Endothelial cell of umbilical vein (primary cell): ENCODE measurements at regions not wholly inside any gene's neighbourhood (a gene's known extent, or its start where the extent isn't known, plus 50 kb on each side); places are given as distances from the start of the nearest gene placed in this dataset.

Source experiments
- CTCF ChIP-seq, 2 donors: IDR thresholded peaks; 1 replicate in 1 of 2; 2 replicates in 1 of 2; pipeline ENCODE4 v1.5.1; 2011; ENCODE audit warnings: low read length in 2 of 2, mild to moderate bottlenecking in 2 of 2, moderate library complexity in 2 of 2, control low read depth in 1 of 2, inconsistent platforms in 1 of 2, low read depth in 1 of 2; ENCODE audit not compliant: insufficient read depth in 1 of 2; ENCODE audit errors: extremely low read depth in 1 of 2
- EZH2 ChIP-seq: IDR thresholded peaks from 2 replicates; pipeline ENCODE4 v1.6.1; 2012; ENCODE audit warnings: borderline replicate concordance, low read depth, mild to moderate bottlenecking, moderate library complexity, low read length, inconsistent platforms; ENCODE audit not compliant: severe bottlenecking
- FOS ChIP-seq: IDR thresholded peaks from 2 replicates; pipeline ENCODE4 v1.6.1; 2011; ENCODE audit warnings: mild to moderate bottlenecking, low read length, moderate library complexity, borderline replicate concordance; ENCODE audit not compliant: insufficient read depth
- GATA2 ChIP-seq: IDR thresholded peaks from 2 replicates; pipeline ENCODE4 v1.7.0; 2011; ENCODE audit warnings: low read depth, mild to moderate bottlenecking, moderate library complexity, mixed read lengths, low read length; ENCODE audit not compliant: insufficient read length, insufficient read depth
- JUN ChIP-seq: IDR thresholded peaks from 2 replicates; pipeline ENCODE4 v1.6.1; 2011; ENCODE audit warnings: borderline replicate concordance, low read depth; ENCODE audit not compliant: insufficient read length, insufficient read depth
- MAX ChIP-seq: IDR thresholded peaks from 2 replicates; pipeline ENCODE4 v1.6.1; 2011; ENCODE audit not compliant: insufficient read depth, insufficient read length
- MYC ChIP-seq: IDR thresholded peaks from one replicate; pipeline ENCODE4 v1.6.1; 2011; ENCODE audit warnings: mild to moderate bottlenecking, low read depth, low read length
- POLR2A ChIP-seq: IDR thresholded peaks from 2 replicates; pipeline ENCODE4 v1.6.1; 2012; ENCODE audit warnings: low read depth, mild to moderate bottlenecking, control low read depth, low read length
- POLR2AphosphoS5 ChIP-seq: IDR thresholded peaks from 2 replicates; pipeline ENCODE4 v1.6.1; 2012; ENCODE audit warnings: low read depth, mild to moderate bottlenecking, control low read depth, low read length, moderate library complexity; ENCODE audit not compliant: insufficient read depth

- TF ChIP-seq CTCF (IDR thresholded peaks at IDR 0.05; ENCODE audit: extremely low read depth in 1 of 2, insufficient read depth in 1 of 2, low read depth in 1 of 2, low read length in 2 of 2): no peak
- TF ChIP-seq POLR2AphosphoS5: no peak
- TF ChIP-seq EZH2: no peak
- TF ChIP-seq POLR2A: no peak
- no peak for TF ChIP-seq JUN
- TF ChIP-seq FOS: no peak
- no peak for TF ChIP-seq MAX
- no peak for TF ChIP-seq MYC
- no peak for TF ChIP-seq GATA2
Measured at GRCh38 chr6:73964241-73964854, 268.3 kb downstream of the CD109 start.
